Stimulated activated CD4-positive, alpha-beta T cell treated with anti-CD3 and anti-CD28 coated beads, Interleukin-15, amount 100 ng/mL, for 1 hour (primary cell): ENCODE measurements at regions not wholly inside any gene's neighbourhood (a gene's known extent, or its start where the extent isn't known, plus 50 kb on each side); places are given as distances from the start of the nearest gene placed in this dataset.

Experiments used
- DNase-seq, 2 donors: peaks; one replicate each; pipeline ENCODE4 v3.0.0-alpha.2; 2020; ENCODE audit warnings: low read depth in 1 of 2, low spot score in 1 of 2

- no peak for DNase-seq
These were observed 419.8 kb downstream of the PLK2 start for GRCh38 chr5:58040044-58040443.

- no peak for DNase-seq
These were observed 422.0 kb downstream of the PLK2 start for GRCh38 chr5:58037899-58038298.

- no peak for DNase-seq
These were observed 434.1 kb downstream of the PLK2 start for GRCh38 chr5:58025809-58026208.

- DNase-seq = no peak
These were observed 435.7 kb downstream of the PLK2 start for GRCh38 chr5:58024151-58024550.

- DNase-seq = no peak
These were observed 437.8 kb downstream of the PLK2 start for GRCh38 chr5:58022055-58022454.

GRCh38 chr5:58021466-58021865, 438.4 kb downstream of the PLK2 start:
- no peak for DNase-seq

- no peak for DNase-seq
These were observed 440.3 kb downstream of the PLK2 start for GRCh38 chr5:58019614-58020013.

GRCh38 chr5:58018016-58018415, 441.9 kb downstream of the PLK2 start:
- no peak for DNase-seq

- DNase-seq = no peak
These were observed 443.0 kb downstream of the PLK2 start for GRCh38 chr5:58016877-58017276.

GRCh38 chr5:58016358-58016757, 443.5 kb downstream of the PLK2 start:
- no peak for DNase-seq

GRCh38 chr5:58015175-58015574, 444.7 kb downstream of the PLK2 start:
- no peak for DNase-seq

GRCh38 chr5:58013542-58014258, 446.2 kb downstream of the PLK2 start:
- DNase-seq = no peak

- no peak for DNase-seq
These were observed 447.0 kb downstream of the PLK2 start for GRCh38 chr5:58012801-58013315.

GRCh38 chr5:58012102-58012501, 447.8 kb downstream of the PLK2 start:
- no peak for DNase-seq

GRCh38 chr5:58011301-58011700, 448.6 kb downstream of the PLK2 start:
- DNase-seq = no peak

GRCh38 chr5:58009754-58010153, 450.1 kb downstream of the PLK2 start:
- no peak for DNase-seq

- no peak for DNase-seq
These were observed 457.6 kb downstream of the PLK2 start for GRCh38 chr5:58002323-58002722.

GRCh38 chr5:57993866-57994265, 466.0 kb downstream of the PLK2 start:
- no peak for DNase-seq

GRCh38 chr5:57989378-57989777, 470.5 kb downstream of the PLK2 start:
- no peak for DNase-seq

- no peak for DNase-seq
These were observed 471.1 kb downstream of the PLK2 start for GRCh38 chr5:57988813-57989212.

- DNase-seq = no peak
These were observed 472.3 kb downstream of the PLK2 start for GRCh38 chr5:57987552-57987951.

- DNase-seq = no peak
These were observed 473.0 kb downstream of the PLK2 start for GRCh38 chr5:57986761-57987341.

GRCh38 chr5:57983426-57983825, 476.5 kb downstream of the PLK2 start:
- no peak for DNase-seq
